ENCODE measurements at regions not wholly inside any gene's neighbourhood (a gene's known extent, or its start where the extent isn't known, plus 50 kb on each side); places are given as distances from the start of the nearest gene placed in this dataset.

- Histone ChIP-seq H3K36me3 (replicated peaks in 1 of 2; ENCODE audit: insufficient read depth in 1 of 2, low read depth in 2 of 2) (no peaks in the 10 kb centered on the region), H3K4me1 (no peaks in the 10 kb centered on the region), H3K27ac (no peak overlapping the region), H3K27me3 (no peaks in the 10 kb centered on the region), H3K4me3 (no peak overlapping the region), H3K9me3 (no peaks in the 10 kb centered on the region)
- ATAC-seq (no peak), DNase-seq (no peak)
- WGBS, 2 donors = 43 to 44% methylated on average over 3 of the region's 3 CpGs
- no peak for TF ChIP-seq CTCF (IDR thresholded peaks at IDR 0.05)
- TF ChIP-seq POLR2A (IDR thresholded peaks at IDR 0.05) = no peak
- intact Hi-C loops (cut with DNase I) = no loop called here
Observed at GRCh38 chr7:54326592-54327167, 215.5 kb upstream of the VSTM2A start.

GRCh38 chr7:54330216-54330800, 211.9 kb upstream of the VSTM2A start:
- 17 to 19% methylated on average over 4 of the region's 4 CpGs for WGBS, 2 donors
- Histone ChIP-seq H3K4me3 (no peak overlapping the region), H3K9me3 (no peaks in the 10 kb centered on the region), H3K27ac (no peak overlapping the region), H3K27me3 (no peaks in the 10 kb centered on the region), H3K4me1 (no peaks in the 10 kb centered on the region), H3K36me3 (replicated peaks in 1 of 2; ENCODE audit: insufficient read depth in 1 of 2, low read depth in 2 of 2) (no peaks in the 10 kb centered on the region)
- no peak for TF ChIP-seq CTCF (IDR thresholded peaks at IDR 0.05)
- DNase-seq = no peak
- intact Hi-C loops (cut with DNase I) = no loop called here
- ATAC-seq = no peak

DNA sequence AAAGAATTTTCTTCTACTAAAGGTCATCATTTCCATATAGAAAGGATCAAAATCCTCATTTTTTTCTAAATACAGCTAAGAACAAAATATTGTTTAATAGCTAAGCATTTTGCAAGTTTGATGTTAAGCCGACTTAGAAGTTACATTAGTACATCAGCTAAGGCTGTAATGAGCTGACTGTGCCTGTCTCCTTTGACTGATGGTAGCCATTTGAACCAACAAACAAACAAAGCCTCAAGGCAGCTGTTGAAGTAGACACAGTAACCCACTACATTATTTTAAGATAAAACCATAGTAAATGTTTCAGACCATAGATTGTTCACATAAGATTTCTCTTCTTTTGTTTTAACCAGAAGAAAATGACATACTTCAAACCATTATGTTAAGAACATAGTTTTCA, 210.9 kb upstream of the VSTM2A start:
- no peaks in the 10 kb centered on the region for H3K27me3 ChIP-seq
- intact Hi-C loops (cut with DNase I) = no loop called here
- no peak for DNase-seq
- no peaks in the 10 kb centered on the region for H3K4me1 ChIP-seq
- H3K4me3 ChIP-seq = no peak overlapping the region
- WGBS, 2 donors = 11 to 16% methylated on average over 1 of the region's 1 CpG
- ATAC-seq = no peak
- no peak for TF ChIP-seq CTCF (IDR thresholded peaks at IDR 0.05)
- no peak for TF ChIP-seq POLR2A (IDR thresholded peaks at IDR 0.05)
- no peaks in the 10 kb centered on the region for H3K9me3 ChIP-seq
- H3K27ac ChIP-seq = no peak overlapping the region
- H3K36me3 ChIP-seq (replicated peaks in 1 of 2; ENCODE audit: insufficient read depth in 1 of 2, low read depth in 2 of 2) = no peaks in the 10 kb centered on the region

GRCh38 chr7:54332301-54332700, 209.9 kb upstream of the VSTM2A start:
- H3K4me3 ChIP-seq = no peak overlapping the region
- ATAC-seq (no peak), DNase-seq (no peak)
- H3K36me3 ChIP-seq (replicated peaks in 1 of 2; ENCODE audit: insufficient read depth in 1 of 2, low read depth in 2 of 2) = no peaks in the 10 kb centered on the region
- H3K27me3 ChIP-seq = no peaks in the 10 kb centered on the region
- no peak for TF ChIP-seq POLR2A (IDR thresholded peaks at IDR 0.05)
- TF ChIP-seq CTCF (IDR thresholded peaks at IDR 0.05) = no peak
- H3K4me1 ChIP-seq = no peaks in the 10 kb centered on the region
- no peaks in the 10 kb centered on the region for H3K9me3 ChIP-seq
- H3K27ac ChIP-seq = no peak overlapping the region
- 53 to 66% methylated on average over 2 of the region's 2 CpGs for WGBS, 2 donors
- intact Hi-C loops (cut with DNase I) = no loop called here

- intact Hi-C loops (cut with DNase I) = no loop called here
- Histone ChIP-seq H3K9me3 (no peaks in the 10 kb centered on the region), H3K27me3 (no peaks in the 10 kb centered on the region), H3K4me3 (no peak overlapping the region), H3K4me1 (no peaks in the 10 kb centered on the region), H3K27ac (no peak overlapping the region), H3K36me3 (replicated peaks in 1 of 2; ENCODE audit: insufficient read depth in 1 of 2, low read depth in 2 of 2) (no peaks in the 10 kb centered on the region)
- DNase-seq (no peak), ATAC-seq (no peak)
- TF ChIP-seq POLR2A (IDR thresholded peaks at IDR 0.05) (no peak), CTCF (IDR thresholded peaks at IDR 0.05) (no peak)
- WGBS, 2 donors = 44 to 46% methylated on average over 1 of the region's 1 CpG
Observed at GRCh38 chr7:54333952-54334351, 208.2 kb upstream of the VSTM2A start.

All from body of pancreas (tissue), 4 donors.